DND-41 (cell line): ENCODE measurements at regions not wholly inside any gene's neighbourhood (a gene's known extent, or its start where the extent isn't known, plus 50 kb on each side); places are given as distances from the start of the nearest gene placed in this dataset.

Experiments
- ATAC-seq: fragments of 200-7000 bp; cut with Tn5 transposase; 3 replicates; pipeline ENCODE4 v1.9.1; 2021; ENCODE audit warnings: low read depth; ENCODE audit not compliant: insufficient read depth
- DNase-seq: peaks from one replicate; pipeline ENCODE4 v3.0.0-alpha.2; 2020
- H2AFZ ChIP-seq: 2 replicates; pipeline ENCODE4 v1.6.0; 2012; ENCODE audit warnings: low read depth, low read length
- H3K27ac ChIP-seq: 2 replicates; pipeline ENCODE4 v1.5.1; 2012; ENCODE audit warnings: low read length, inconsistent platforms
- H3K27me3 ChIP-seq: fragments of 200-600 bp; sonication (generic); 2 replicates; pipeline ENCODE4 v1.6.0; 2012; ENCODE audit warnings: low read length, mild to moderate bottlenecking, inconsistent platforms; ENCODE audit not compliant: insufficient read depth, poor library complexity
- H3K36me3 ChIP-seq: 2 replicates; pipeline ENCODE4 v1.5.1; 2012; ENCODE audit warnings: low read length, inconsistent platforms; ENCODE audit not compliant: insufficient read depth
- H3K4me1 ChIP-seq: 2 replicates; pipeline ENCODE4 v1.5.1; 2012; ENCODE audit warnings: mild to moderate bottlenecking, low read length; ENCODE audit not compliant: insufficient read depth
- H3K4me2 ChIP-seq: 2 replicates; pipeline ENCODE4 v1.6.0; 2012; ENCODE audit warnings: mild to moderate bottlenecking, moderate library complexity, low read length, inconsistent platforms; ENCODE audit not compliant: insufficient read depth
- H3K4me3 ChIP-seq, 2 experiments: fragments of 200-600 bp in 1 of 2; shearing (Covaris generic) in 1 of 2; 2 replicates each; pipeline ENCODE4 v1.5.1; 2012 to 2016; ENCODE audit warnings: inconsistent platforms in 2 of 2, low read length in 2 of 2, mild to moderate bottlenecking in 2 of 2, low read depth in 1 of 2, moderate library complexity in 1 of 2
- H3K79me2 ChIP-seq: 2 replicates; pipeline ENCODE4 v1.6.0; 2012; ENCODE audit warnings: low read length, inconsistent platforms; ENCODE audit not compliant: insufficient read depth
- H3K9ac ChIP-seq: 2 replicates; pipeline ENCODE4 v1.6.0; 2012; ENCODE audit warnings: low read depth, mild to moderate bottlenecking, inconsistent platforms, low read length, moderate library complexity
- H3K9me3 ChIP-seq: 2 replicates; pipeline ENCODE4 v1.5.1; 2012; ENCODE audit warnings: low read length, moderate library complexity, mild to moderate bottlenecking, inconsistent platforms; ENCODE audit not compliant: insufficient read depth, severe bottlenecking
- H4K20me1 ChIP-seq: 2 replicates; pipeline ENCODE4 v1.6.0; 2012; ENCODE audit warnings: low read length; ENCODE audit not compliant: insufficient read depth
- EZH2 ChIP-seq: IDR thresholded peaks from 3 replicates; pipeline ENCODE4 v1.6.1; 2012; ENCODE audit warnings: borderline replicate concordance, low read depth, mild to moderate bottlenecking, moderate library complexity, low read length, inconsistent platforms; ENCODE audit not compliant: severe bottlenecking
- TF ChIP-seq, protein P1 (sequence below): IDR thresholded peaks from 2 replicates; pipeline ENCODE4 v1.5.1; 2012; ENCODE audit warnings: borderline replicate concordance, low read length, moderate library complexity, mild to moderate bottlenecking; ENCODE audit not compliant: poor library complexity, severe bottlenecking; ENCODE audit errors: extremely low read depth

DNA sequence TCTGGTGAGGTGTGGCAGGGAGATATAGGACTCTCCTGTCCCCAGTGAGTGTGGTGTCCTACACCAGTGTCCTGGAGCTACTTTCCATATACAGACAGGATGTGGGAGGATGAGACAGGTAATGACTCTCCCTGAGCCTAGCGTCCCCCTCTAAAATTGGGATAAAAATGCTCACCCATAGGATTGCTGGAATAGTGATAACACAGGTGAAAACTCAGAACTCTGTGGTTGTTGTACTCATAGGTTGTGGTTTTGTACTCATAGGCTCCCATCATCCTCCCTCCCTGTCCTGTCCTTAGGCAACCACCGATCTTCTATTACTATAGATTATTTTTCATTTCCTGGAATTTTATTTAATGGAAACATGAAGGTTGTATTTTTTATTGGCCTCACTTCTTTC, 60.7 kb upstream of the NXF3 start:
- no peaks in the 10 kb centered on the region for H3K36me3 ChIP-seq
- no peaks in the 10 kb centered on the region for H4K20me1 ChIP-seq
- H3K79me2 ChIP-seq: no peaks in the 10 kb centered on the region
- no peak overlapping the region for H3K9ac ChIP-seq
- ATAC-seq (no peak), DNase-seq (no peak)
- no peak overlapping the region for H3K27ac ChIP-seq
- H3K4me2 ChIP-seq: no peak overlapping the region
- H2AFZ ChIP-seq: no peak overlapping the region
- H3K4me1 ChIP-seq: no peaks in the 10 kb centered on the region
- H3K27me3 ChIP-seq: no peaks in the 10 kb centered on the region
- H3K9me3 ChIP-seq: no peaks in the 10 kb centered on the region
- no peak for TF ChIP-seq EZH2
- TF ChIP-seq, protein P1, sequence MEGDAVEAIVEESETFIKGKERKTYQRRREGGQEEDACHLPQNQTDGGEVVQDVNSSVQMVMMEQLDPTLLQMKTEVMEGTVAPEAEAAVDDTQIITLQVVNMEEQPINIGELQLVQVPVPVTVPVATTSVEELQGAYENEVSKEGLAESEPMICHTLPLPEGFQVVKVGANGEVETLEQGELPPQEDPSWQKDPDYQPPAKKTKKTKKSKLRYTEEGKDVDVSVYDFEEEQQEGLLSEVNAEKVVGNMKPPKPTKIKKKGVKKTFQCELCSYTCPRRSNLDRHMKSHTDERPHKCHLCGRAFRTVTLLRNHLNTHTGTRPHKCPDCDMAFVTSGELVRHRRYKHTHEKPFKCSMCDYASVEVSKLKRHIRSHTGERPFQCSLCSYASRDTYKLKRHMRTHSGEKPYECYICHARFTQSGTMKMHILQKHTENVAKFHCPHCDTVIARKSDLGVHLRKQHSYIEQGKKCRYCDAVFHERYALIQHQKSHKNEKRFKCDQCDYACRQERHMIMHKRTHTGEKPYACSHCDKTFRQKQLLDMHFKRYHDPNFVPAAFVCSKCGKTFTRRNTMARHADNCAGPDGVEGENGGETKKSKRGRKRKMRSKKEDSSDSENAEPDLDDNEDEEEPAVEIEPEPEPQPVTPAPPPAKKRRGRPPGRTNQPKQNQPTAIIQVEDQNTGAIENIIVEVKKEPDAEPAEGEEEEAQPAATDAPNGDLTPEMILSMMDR: no peak
- no peak overlapping the region for H3K4me3 ChIP-seq

DNA sequence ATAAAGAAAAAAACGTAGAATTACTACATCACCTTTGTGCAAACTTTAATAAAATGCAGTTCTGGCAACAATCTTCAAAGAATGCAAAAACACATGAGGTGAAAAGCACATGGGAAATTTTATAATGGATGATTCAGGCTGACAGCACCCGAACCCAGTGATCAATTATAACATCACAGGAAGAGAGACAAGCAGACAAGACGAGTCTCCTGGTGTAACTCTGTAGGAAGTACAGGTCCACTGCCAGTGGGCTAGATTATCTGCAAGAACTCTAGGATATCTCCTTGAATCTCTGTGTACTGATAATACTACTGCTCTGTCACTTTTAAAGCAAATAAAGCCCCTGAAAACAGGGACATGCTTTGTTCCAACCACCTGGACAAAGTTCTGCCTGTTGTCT, 58.9 kb upstream of the NXF3 start:
- Histone ChIP-seq H3K9ac (no peak overlapping the region), H3K9me3 (no peaks in the 10 kb centered on the region), H3K79me2 (no peaks in the 10 kb centered on the region), H3K27ac (no peak overlapping the region), H3K4me2 (no peak overlapping the region), H3K4me3 (no peak overlapping the region), H3K4me1 (no peaks in the 10 kb centered on the region), H3K36me3 (no peaks in the 10 kb centered on the region), H4K20me1 (no peaks in the 10 kb centered on the region), H3K27me3 (no peaks in the 10 kb centered on the region), H2AFZ (no peak overlapping the region)
- TF ChIP-seq, protein P1: no peak
- TF ChIP-seq EZH2: no peak
- no peak for DNase-seq
- ATAC-seq: no peak

DNA sequence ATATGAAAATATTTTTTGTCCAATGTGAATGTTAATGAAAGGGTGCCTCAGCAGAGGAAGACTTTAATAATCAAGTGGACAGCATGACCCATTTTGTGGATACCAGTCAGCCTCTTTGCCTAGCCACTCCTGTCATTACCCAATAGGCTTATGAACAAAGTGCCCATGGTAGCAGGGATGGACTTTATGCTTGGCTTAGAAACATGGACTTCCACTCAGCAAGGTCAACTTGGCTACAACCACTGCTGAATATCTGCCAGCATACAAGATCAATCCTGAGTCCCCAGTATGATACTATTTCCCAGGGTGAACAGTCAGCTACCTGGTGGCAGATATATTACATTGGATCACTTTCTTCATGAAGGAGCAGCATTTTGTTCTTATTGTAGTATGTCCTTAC, 56.7 kb upstream of the NXF3 start:
- Histone ChIP-seq H3K79me2 (no peaks in the 10 kb centered on the region), H3K36me3 (no peaks in the 10 kb centered on the region), H3K9ac (no peak overlapping the region), H3K4me3 (no peak overlapping the region), H3K27ac (no peak overlapping the region), H2AFZ (no peak overlapping the region), H3K4me2 (no peak overlapping the region), H3K9me3 (no peaks in the 10 kb centered on the region), H3K27me3 (no peaks in the 10 kb centered on the region), H3K4me1 (no peaks in the 10 kb centered on the region), H4K20me1 (no peaks in the 10 kb centered on the region)
- TF ChIP-seq, protein P1: no peak
- no peak for TF ChIP-seq EZH2
- ATAC-seq (no peak), DNase-seq (no peak)

DNA sequence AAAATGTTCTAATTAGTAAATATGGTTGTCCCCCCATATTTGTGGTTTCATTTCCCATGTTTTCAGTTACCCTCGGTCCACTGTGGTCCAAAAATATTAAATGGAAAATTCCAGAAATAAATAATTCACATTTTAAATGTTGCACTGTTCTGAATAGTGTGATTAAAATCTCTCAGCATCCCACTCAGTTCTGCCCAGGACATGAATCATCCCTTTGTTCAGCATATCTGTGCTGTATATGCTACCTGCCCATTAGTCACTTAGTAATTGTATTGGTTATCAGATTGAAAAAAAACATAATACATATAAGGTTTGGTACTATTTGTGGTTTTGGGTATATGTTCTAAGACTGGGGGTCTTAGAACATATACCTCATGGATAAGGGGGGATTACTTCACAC, 55.1 kb upstream of the NXF3 start:
- Histone ChIP-seq H4K20me1 (no peaks in the 10 kb centered on the region), H3K4me3 (no peak overlapping the region), H3K79me2 (no peaks in the 10 kb centered on the region), H3K27me3 (no peaks in the 10 kb centered on the region), H3K9ac (no peak overlapping the region), H3K4me2 (no peak overlapping the region), H3K4me1 (no peaks in the 10 kb centered on the region), H3K27ac (no peak overlapping the region), H2AFZ (no peak overlapping the region), H3K36me3 (no peaks in the 10 kb centered on the region), H3K9me3 (no peaks in the 10 kb centered on the region)
- ATAC-seq (no peak), DNase-seq (no peak)
- TF ChIP-seq EZH2: no peak
- TF ChIP-seq, protein P1: no peak
